ENCODE measurements at regions not wholly inside any gene's neighbourhood (a gene's known extent, or its start where the extent isn't known, plus 50 kb on each side); places are given as distances from the start of the nearest gene placed in this dataset.

- TF ChIP-seq ZBTB11 (tag by site-specific recombination; conservative IDR thresholded peaks at IDR 0.05; ENCODE audit: low read depth): peak; percentile 27; the same call in 1 of the 2 replicates
- no peak for TF ChIP-seq ZNF624 (tag by site-specific recombination; IDR thresholded peaks at IDR 0.05)
- peak; percentile 92 for TF ChIP-seq ZIC2 (tag by site-specific recombination; IDR thresholded peaks at IDR 0.05)
- no peak for TF ChIP-seq ZNF394 (tag by site-specific recombination; IDR thresholded peaks at IDR 0.05; ENCODE audit: borderline replicate concordance)
- TF ChIP-seq ZNF184 (tag by site-specific recombination; IDR thresholded peaks at IDR 0.05): no peak
- TF ChIP-seq IKZF3 (tag by site-specific recombination; IDR thresholded peaks at IDR 0.05): peak; percentile 51; the same call in 1 of the 2 replicates
- TF ChIP-seq SP3 (tag by site-specific recombination; IDR thresholded peaks at IDR 0.05): no peak
- TF ChIP-seq ZNF138 (tag by site-specific recombination; IDR thresholded peaks at IDR 0.05; ENCODE audit: borderline replicate concordance): no peak
- TF ChIP-seq ZNF37A (tag by site-specific recombination; IDR thresholded peaks at IDR 0.05): no peak
- TF ChIP-seq ZSCAN16 (tag by site-specific recombination; IDR thresholded peaks at IDR 0.05): no peak
- no peak for TF ChIP-seq ZBTB49 (tag by site-specific recombination; IDR thresholded peaks at IDR 0.05; ENCODE audit: low read depth)
- TF ChIP-seq ZNF114 (tag by site-specific recombination; IDR thresholded peaks at IDR 0.05): no peak
- no peak for TF ChIP-seq ZFP69B (tag by site-specific recombination; IDR thresholded peaks at IDR 0.05)
- TF ChIP-seq KLF17 (tag by site-specific recombination; IDR thresholded peaks at IDR 0.05): peak; percentile 86
- TF ChIP-seq GLIS2 (tag by site-specific recombination; IDR thresholded peaks at IDR 0.05): peak; percentile 88
- no peak for TF ChIP-seq MYNN (tag by site-specific recombination; IDR thresholded peaks at IDR 0.05; ENCODE audit: borderline replicate concordance)
- TF ChIP-seq ZNF645 (tag by site-specific recombination; IDR thresholded peaks at IDR 0.05): no peak
- TF ChIP-seq KLF7 (tag by site-specific recombination; IDR thresholded peaks at IDR 0.05; ENCODE audit: borderline replicate concordance): no peak
- TF ChIP-seq ZNF473 (tag by site-specific recombination; IDR thresholded peaks at IDR 0.05): no peak
- TF ChIP-seq REST (tag by site-specific recombination; IDR thresholded peaks at IDR 0.05): no peak
- TF ChIP-seq ZBTB17 (tag by site-specific recombination; IDR thresholded peaks at IDR 0.05): no peak
- no peak for TF ChIP-seq ZSCAN4 (tag by site-specific recombination; IDR thresholded peaks at IDR 0.05)
- TF ChIP-seq GLI2 (tag by site-specific recombination; IDR thresholded peaks at IDR 0.05; ENCODE audit: borderline replicate concordance, low read depth): no peak
- TF ChIP-seq ZNF449 (tag by site-specific recombination; IDR thresholded peaks at IDR 0.05): no peak
Measured at GRCh38 chr9:129557192-129558036, 63.5 kb downstream of the C9orf50 start (continued).
